ENCODE measurements at regions not wholly inside any gene's neighbourhood (a gene's known extent, or its start where the extent isn't known, plus 50 kb on each side); places are given as distances from the start of the nearest gene placed in this dataset.
A peak's percentile ranks its signal among the peaks of the same experiment; 100 is the strongest.
"Not testable (repeated sequence)": the region's sequence is repeated elsewhere in the genome, so short reads cannot be mapped to it uniquely, and the experiment has no call there.

DNA sequence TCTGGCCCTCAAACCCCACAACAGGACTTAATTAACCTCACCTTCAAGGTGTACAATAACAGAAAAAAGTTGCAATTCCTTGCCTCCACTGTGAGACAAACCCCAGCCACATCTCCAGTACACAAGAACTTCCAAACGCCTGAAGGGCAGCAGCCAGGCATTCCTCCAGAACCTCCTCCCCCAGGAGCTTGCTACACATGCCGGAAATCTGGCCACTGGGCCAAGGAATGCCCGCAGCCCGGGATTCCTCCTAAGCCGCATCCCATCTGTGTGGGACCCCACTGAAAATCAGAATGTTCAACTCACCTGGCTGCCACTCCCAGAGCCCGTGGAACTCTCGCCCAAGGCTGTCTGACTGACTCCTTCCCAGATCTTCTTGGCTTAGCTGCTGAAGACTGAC, 901.5 kb downstream of the TAF11L14 start:
- in situ Hi-C loops (cut with MboI; ENCODE audit: low pct_unique_long_range_greater_than_20kb, low sequenced_read_pairs); DNase-seq: not testable (repeated sequence)

DNA sequence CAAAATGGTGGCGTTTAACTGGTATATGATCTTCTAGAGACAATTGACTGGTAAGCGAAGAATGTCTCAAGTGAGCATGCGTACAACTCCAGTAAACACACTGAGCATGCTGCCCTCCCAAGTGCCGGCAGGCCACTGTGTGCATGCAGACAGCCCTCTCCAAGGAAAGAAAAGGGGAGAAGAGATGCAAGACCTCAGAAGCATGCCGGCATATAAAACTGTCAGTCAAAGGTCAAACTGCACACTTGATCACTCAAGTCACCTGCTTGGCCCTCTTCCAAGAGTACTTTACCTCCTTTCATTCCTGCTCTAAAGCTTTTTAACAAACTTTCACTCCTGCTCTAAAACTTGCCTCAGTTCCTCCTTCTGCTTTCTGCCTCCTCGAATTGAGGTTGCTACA, 910.2 kb downstream of the TAF11L14 start:
- in situ Hi-C loops (cut with MboI; ENCODE audit: low pct_unique_long_range_greater_than_20kb, low sequenced_read_pairs) = no loop called here

DNA sequence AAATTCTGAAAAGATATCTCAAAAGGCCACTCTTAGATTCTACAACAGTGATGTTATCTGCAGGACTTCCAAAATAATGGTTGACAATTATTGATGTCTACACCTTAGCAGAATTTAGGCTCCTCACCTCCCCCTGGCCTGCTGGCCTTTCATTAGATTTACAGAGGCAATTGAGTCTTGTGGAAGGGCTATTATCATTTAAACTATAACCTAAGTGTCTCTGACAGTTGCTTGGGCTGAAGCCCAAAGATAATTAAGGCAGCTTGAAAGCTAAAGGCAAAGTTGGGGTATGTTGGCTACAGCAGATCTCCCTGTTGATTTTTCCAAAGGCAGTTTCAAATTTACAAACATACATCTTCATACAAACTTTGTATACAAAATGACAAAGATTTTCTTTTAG, 912.3 kb downstream of the TAF11L14 start:
- in situ Hi-C loops (cut with MboI; ENCODE audit: low pct_unique_long_range_greater_than_20kb, low sequenced_read_pairs) = no loop called here
- DNase-seq = no peak

More for the DNA sequence above, 910.2 kb downstream of the TAF11L14 start:
- no peak for DNase-seq

DNA sequence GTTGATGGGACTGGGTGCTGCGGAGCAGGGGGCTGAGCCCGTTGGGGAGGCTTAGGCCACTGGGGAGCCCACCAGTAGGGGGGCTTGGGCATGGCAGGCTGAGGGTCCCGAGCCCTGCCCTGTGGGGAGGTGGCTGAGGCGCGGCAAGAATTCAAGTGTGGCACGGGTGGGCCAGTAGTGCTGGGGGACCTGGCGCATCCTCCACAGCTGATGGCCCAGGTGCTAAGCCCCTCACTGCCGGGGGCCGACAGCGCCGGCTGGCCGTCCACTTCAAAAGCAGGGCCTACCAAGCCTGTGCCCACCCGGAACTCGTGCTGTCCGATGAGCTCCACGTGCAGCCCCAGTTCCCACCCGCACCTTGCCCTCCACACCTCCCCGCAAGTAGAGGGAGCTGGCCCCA, 917.5 kb downstream of the TAF11L14 start:
- in situ Hi-C loops (cut with MboI; ENCODE audit: low pct_unique_long_range_greater_than_20kb, low sequenced_read_pairs) = no loop called here
- DNase-seq = no peak

DNA sequence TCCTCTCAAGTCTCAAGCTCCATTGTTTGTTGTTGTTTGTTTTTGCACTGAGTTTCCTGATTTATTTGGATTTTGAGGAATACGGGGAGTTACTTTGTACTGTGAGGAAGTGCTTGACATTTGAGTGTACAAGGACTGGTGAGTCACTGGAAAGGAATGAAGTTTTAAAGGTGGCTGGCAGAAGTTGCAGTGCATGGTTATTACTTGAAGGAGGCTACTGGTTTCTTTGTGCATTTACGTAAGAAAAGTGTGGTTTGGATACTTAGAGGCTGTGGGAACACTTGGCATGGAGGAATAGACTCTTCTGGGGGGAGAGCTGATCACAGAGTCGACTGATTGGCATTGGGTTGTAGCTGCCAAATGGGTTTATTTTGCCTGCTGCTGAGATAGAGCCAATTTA, 919.0 kb downstream of the TAF11L14 start:
- in situ Hi-C loops (cut with MboI; ENCODE audit: low pct_unique_long_range_greater_than_20kb, low sequenced_read_pairs) = no loop called here
- no peak for DNase-seq

DNA sequence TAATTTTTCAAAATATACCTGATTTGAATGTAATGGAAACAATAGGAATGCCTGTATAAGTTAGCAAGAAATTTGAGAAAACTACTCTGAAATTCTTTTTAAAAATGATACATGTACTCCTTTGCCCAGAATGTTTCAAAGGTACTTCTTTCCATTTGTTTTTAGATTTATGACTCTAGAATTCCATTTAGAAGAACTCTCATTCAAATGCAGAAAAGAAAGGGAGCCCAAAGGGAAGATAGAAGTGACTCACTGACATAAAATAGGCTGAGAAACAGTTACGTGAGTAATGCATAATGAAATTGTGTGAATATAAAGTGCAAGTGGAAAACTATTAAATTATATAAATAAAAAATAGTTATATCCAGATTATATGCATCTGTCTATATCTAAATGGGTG, 926.3 kb downstream of the TAF11L14 start:
- in situ Hi-C loops (cut with MboI; ENCODE audit: low pct_unique_long_range_greater_than_20kb, low sequenced_read_pairs) = no loop called here
- no peak for DNase-seq

DNA sequence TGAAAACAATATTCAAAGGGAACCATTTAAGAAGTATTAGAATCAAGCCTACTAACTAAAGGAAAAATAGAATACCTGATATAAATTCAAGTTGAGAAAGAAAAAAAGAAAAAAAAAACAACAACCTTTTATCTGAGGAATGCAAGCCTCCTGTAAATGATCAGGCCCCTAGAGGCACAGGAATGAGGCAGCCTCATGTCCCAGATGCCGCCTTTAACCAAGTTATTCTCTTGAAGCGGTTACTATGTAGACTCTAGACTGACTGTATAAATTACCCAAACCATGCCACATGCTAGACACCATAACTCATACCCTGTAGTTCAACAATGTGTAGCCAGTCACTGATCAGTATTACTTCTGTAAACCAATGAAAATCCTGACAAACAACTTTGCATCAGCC, 929.6 kb downstream of the TAF11L14 start:
- no peak for DNase-seq
- in situ Hi-C loops (cut with MboI; ENCODE audit: low pct_unique_long_range_greater_than_20kb, low sequenced_read_pairs) = no loop called here

DNA sequence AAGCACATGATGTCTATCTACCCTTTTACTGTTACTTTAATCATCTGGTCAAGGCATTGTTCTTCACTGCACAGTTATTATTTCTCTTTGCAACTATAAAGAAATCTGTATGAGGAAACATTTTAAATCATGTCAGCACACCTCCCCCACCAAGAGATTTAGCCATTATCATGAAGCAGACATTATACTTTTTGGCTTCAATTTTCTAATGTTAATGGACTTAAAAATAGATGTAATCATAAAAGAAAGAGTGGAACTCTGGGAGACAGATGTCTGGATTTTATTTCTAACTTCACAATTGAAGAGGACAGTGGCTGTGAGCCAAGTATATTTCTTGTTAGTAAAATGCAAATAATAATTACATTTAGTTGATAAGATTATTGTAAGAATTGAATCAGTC, 932.4 kb downstream of the TAF11L14 start:
- in situ Hi-C loops (cut with MboI; ENCODE audit: low pct_unique_long_range_greater_than_20kb, low sequenced_read_pairs) = no loop called here
- no peak for DNase-seq

DNA sequence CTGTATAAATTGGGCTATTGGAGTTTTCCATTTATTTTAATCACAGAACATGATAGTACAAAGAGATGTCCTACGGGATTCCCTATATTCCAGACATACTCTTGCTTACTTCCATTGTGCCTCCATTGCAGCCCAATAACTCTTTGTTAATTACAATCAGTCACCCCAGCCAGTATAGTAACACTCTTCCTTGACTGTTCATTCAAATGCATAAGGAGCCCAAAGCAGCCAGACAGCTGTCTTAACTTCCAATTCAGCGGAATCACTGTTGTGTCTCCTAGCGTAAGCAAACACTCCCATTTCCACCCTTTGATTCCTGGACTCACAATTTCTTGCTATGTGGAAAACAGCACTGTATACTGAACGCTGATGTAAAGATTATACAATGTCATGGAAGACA, 942.3 kb downstream of the TAF11L14 start:
- in situ Hi-C loops (cut with MboI; ENCODE audit: low pct_unique_long_range_greater_than_20kb, low sequenced_read_pairs) = no loop called here
- DNase-seq = no peak

DNA sequence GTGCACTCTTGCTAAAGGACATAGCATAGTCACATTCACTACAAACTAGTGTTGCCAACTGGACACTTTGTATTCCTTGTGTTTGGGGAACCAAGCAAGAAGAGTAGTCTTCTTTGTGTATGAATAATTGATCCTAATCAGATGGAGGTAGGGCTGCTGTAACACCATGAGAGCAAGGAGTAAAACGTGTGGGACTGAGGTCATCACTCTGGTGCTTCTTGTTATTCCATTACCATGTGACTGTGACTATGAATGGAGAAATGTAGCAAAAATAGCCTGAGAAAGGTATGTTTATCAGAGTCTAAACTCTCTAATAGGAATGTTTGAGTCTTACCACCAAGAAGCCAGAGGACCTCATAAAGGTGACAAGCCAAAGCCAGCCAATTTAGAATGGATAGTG, 966.9 kb downstream of the TAF11L14 start:
- DNase-seq = no peak
- in situ Hi-C loops (cut with MboI; ENCODE audit: low pct_unique_long_range_greater_than_20kb, low sequenced_read_pairs) = no loop called here

DNA sequence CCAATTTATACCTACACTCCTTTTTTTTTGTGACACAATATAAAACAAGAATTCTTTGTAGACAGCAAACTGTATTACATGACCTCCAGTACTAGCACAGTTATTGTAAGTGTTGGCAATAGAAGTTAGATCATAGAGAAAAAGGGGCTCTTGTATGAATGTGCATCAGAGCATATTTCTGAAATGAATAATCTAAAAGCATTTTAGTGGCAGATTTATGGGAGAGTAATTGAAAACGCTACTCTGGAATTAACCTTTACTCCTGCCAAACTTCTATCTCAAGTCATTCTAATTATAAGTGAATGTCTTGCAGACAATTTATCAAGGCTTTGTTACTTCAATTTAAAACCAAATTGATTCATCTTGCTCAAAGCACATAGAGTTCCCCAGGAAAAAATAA, 968.1 kb downstream of the TAF11L14 start:
- in situ Hi-C loops (cut with MboI; ENCODE audit: low pct_unique_long_range_greater_than_20kb, low sequenced_read_pairs) = no loop called here

DNA sequence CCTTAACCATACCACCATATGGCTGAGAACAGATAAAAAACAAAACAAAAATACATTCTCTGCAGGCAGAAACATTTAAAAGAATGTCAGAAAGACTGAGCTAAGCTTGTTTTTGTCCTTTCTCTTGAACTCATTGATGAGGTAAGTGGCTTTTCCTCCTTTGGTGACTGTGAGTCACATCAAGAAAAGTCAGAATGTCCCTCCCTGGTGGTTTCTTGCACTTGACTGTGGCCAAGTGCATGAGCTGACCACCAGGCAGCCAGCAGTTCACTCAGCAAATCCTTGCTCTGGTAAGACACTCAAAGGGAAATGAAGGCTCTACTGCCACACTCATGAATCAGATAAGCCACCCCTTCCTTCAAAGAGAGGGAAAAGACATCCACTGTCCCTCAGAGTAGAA, 970.9 kb downstream of the TAF11L14 start:
- no peak for DNase-seq
- in situ Hi-C loops (cut with MboI; ENCODE audit: low pct_unique_long_range_greater_than_20kb, low sequenced_read_pairs) = no loop called here

More for the DNA sequence above, 968.1 kb downstream of the TAF11L14 start:
- no peak for DNase-seq

DNA sequence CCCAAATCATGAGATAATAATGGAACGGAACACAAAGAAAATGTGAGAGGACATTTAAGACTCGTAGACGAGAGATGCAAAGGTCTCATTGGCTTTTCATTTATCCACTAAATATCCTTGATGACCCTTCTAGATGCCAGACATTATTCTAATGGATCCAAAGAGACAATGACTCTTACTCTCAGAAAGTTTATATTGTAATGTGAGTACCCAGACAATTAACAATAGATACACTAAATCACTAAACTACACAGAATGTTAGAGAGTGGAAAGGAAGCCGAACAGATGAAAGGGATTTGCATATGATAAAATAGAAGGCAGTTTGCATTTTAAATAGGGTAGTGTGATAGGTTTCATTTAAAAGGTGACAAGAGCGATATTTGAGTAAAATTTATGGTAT, 973.3 kb downstream of the TAF11L14 start:
- in situ Hi-C loops (cut with MboI; ENCODE audit: low pct_unique_long_range_greater_than_20kb, low sequenced_read_pairs) = no loop called here
- DNase-seq = no peak

DNA sequence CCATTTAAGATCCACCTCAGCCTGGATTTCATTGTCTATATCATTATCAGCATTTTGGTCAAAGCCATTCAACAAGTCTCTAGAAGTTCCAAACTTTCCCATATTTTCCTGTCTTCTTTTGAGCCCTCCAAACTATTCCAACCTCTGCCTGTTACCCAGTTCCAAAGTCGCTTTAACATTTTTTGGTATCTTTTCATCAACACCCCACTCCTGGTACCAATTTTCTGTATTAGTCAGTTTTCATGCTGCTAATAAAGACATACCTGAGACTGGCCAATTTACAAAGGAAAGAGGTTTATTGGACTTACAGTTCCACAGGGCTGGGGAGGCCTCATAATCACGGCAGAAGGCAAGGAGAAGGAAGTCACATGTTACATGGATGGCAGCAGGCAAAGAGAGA, 982.9 kb downstream of the TAF11L14 start:
- in situ Hi-C loops (cut with MboI; ENCODE audit: low pct_unique_long_range_greater_than_20kb, low sequenced_read_pairs); DNase-seq: not testable (repeated sequence)

DNA sequence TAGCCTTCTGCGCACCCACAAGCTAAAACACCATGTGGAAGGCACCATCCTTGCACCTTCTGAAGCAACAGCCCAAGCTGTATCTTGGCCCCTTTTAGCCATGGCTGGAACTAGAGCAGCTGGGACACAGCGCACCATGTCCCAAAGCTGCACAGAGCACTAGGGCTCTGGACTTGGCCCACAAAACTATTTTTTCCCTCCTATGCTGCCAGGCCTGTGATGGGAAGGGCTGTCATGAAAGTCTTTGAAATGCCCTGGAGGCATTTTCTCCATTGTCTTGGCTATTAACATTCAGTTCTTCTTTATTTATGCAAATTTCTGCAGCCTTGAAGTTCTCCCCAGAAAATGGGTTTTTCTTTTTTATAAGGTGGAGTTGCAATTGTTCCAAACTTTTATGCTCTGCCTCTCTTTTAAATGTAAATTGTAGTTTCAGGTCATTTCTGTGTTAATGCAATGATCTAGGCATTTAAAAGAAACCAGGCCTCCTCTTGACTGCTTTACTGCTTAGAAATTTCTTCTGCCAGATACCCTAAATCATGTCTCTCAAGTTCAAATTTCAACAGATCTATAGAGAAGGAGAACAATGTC, 996.3 kb downstream of the TAF11L14 start:
- no peak for DNase-seq
- in situ Hi-C loops (cut with MboI; ENCODE audit: low pct_unique_long_range_greater_than_20kb, low sequenced_read_pairs) = no loop called here

DNA sequence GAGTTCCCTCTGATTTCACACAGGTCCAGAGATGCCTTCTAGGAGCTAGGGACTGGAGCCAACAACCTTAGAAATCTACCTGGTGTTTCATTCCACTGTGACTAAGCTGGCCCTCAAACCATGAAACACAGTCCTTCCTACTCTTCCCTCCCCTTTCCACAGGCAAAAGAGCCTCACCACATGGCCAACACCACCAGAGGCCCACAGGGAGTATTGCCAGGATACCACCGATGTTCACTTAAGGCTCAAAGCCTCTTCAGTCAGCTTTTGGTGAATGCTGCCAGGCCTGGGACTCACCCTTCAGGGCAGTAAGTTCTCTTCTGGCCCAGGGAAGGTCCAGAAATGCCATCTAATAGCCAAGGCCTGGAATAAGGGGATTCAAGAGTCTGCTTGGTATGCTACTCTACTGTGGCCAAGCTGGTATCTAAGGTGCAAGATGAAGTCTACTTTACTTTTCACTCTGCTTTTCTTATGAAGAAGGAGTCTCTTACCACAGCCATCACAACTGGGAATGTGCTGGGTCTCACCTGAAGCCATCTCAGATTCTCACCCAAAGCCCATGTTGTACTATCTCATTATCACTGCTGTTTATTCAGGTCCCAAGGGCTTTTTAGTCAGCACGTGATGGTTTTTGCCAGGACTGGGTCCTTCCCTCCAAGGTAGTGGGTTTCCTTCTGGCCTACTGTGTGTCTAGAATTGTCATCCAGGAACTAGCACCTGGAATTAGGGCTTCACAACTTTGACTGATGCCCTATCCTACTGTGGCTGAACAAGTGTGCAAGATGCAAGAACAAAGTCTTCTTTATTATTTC, 1018.4 kb downstream of the TAF11L14 start:
- in situ Hi-C loops (cut with MboI; ENCODE audit: low pct_unique_long_range_greater_than_20kb, low sequenced_read_pairs) = no loop called here
- DNase-seq = no peak

DNA sequence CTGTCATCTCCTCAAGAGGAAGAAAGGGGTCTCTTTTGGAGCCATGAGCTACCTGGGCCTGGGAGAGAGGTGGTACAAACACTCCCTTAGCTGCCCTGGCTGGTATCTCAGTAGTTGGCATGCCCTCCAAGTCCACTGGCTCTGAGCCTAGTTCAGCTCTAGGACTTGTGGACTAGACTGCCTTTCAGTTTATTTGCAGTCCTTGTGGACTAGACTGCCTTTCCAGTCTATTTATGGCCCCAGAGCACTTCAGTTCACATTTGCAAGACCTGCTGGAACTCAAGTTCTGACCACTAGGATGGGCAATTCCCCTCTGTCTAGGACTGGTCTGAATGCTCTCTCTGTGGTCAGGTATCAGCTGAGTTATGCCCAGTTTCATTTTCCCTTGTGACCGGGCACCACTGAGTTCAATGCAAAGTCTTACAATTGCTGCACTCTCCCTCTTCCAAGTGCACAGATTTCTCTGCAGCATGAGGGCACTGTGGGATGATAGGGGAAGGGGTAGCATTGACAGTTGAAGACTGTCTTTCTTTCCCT, 1019.0 kb downstream of the TAF11L14 start:
- in situ Hi-C loops (cut with MboI; ENCODE audit: low pct_unique_long_range_greater_than_20kb, low sequenced_read_pairs) = no loop called here
- DNase-seq = no peak

DNA sequence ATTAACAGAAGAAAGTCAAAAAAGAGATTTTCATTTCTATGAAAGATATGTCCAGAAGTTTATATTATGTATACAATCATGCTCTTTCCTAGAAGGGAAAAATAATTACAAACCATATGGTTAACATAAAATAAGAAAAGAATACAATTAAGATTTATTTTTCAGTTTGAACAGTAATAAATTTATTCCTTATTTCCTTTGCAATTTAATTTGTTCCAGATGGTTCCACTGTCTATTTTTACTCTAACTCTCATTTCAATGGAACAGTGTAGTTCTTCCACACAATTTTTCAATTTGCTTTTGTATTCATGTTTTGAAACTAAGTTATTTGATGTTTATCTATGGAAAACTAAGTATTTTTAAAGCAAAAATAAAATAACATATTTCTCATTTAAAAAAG, 1026.3 kb downstream of the TAF11L14 start:
- DNase-seq = no peak
- in situ Hi-C loops (cut with MboI; ENCODE audit: low pct_unique_long_range_greater_than_20kb, low sequenced_read_pairs) = no loop called here

DNA sequence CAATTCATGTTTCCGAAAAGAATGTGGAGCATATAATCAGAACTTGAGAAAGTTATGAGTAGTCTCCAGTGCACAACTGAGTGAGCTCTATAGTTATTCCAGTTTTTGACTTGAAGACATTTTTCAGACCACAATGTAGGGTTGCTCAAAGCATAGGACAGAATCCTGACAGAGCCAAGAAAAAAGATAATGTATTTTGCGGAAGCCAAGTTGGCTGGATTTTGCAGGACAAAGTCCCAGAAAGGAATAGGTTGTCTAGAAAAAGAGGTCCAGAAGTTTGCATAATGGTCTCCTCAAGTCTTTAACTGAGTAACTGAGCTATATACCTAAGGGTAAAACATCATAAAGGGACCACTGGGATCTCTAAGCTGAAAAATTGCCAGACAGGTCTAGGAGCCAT, 1028.0 kb downstream of the TAF11L14 start:
- in situ Hi-C loops (cut with MboI; ENCODE audit: low pct_unique_long_range_greater_than_20kb, low sequenced_read_pairs) = no loop called here
- DNase-seq = no peak

DNA sequence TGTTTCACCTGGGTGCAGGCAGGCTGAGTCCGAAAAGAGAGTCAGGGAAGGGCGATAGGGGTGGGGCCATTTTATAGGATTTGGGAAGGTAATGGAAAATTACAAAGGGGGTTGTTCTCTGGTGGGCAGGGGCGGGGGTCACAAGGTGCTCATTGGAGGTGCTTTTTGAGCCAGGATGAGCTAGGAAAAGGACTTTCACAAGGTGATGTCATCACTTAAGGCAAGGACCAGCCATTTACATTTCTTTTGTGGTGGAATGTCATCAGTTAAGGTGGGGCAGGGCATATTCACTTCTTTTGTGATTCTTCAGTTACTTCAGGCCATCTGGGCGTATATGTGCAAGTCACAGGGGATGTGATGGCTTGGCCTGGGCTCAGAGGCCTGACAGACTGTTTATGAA, 1040.0 kb downstream of the TAF11L14 start:
- DNase-seq; in situ Hi-C loops (cut with MboI; ENCODE audit: low pct_unique_long_range_greater_than_20kb, low sequenced_read_pairs): not testable (repeated sequence)

DNA sequence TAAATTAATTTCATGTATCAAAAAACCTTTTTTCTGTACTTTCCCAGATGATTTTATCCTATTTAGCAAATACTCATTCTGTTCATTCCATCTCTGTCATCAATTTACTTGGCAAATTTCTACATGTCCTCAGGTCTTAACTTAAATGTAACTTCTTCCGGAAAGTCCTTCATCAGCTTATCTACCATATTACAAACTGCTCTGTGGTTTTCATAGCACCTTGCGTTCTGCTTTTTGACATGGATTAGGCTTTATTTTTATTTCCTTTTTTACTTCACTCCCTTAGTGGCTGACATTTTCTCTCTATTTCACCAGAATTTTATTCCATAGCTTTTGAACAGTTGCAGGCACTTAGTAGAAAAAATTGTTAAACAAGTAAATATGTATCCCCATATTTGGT, 1040.8 kb downstream of the TAF11L14 start:
- peak; percentile 12 for DNase-seq
- in situ Hi-C loops (cut with MboI; ENCODE audit: low pct_unique_long_range_greater_than_20kb, low sequenced_read_pairs) = no loop called here

Data from KBM-7 (cell line).